Colonic mucosa (tissue), 4 donors: ENCODE measurements at regions not wholly inside any gene's neighbourhood (a gene's known extent, or its start where the extent isn't known, plus 50 kb on each side); places are given as distances from the start of the nearest gene placed in this dataset.

Experiments
- DNase-seq: peaks from one replicate; pipeline ENCODE4 v3.0.0-alpha.2; 2020
- H3K27ac ChIP-seq: fragments of 200-600 bp; one replicate; pipeline ENCODE4 v1.8.0; 2021
- H3K27me3 ChIP-seq: fragments of 200-600 bp; one replicate; pipeline ENCODE4 v1.8.0; 2021
- H3K36me3 ChIP-seq: fragments of 200-600 bp; one replicate; pipeline ENCODE4 v1.8.0; 2021
- H3K4me1 ChIP-seq: fragments of 200-600 bp; one replicate; pipeline ENCODE4 v1.8.0; 2021; ENCODE audit warnings: mild to moderate bottlenecking
- H3K4me3 ChIP-seq: fragments of 200-600 bp; one replicate; pipeline ENCODE4 v1.8.0; 2021
- H3K9ac ChIP-seq, 2 donors: one replicate each; pipeline ENCODE4 v1.7.0; 2013; ENCODE audit warnings: control low read depth in 2 of 2, low read depth in 2 of 2, low read length in 2 of 2
- H3K9me3 ChIP-seq: fragments of 200-600 bp; one replicate; pipeline ENCODE4 v1.8.0; 2021
- CTCF ChIP-seq: fragments of 200-600 bp; IDR thresholded peaks from one replicate; pipeline ENCODE4 v1.8.0; 2022; ENCODE audit warnings: antibody characterized with exemption, mild to moderate bottlenecking
- intact Hi-C: fragments of 100-400 bp; cut with DNase I; formaldehyde crosslinking; loops from one replicate; pipeline ENCODE4 v1.14.1; 2022
- donor health status: healthy.
- donor health status: DM: no; HTN: no; CAD: no.
- donor health status: DM: no; HTN: no; CAD: no.

- H3K27me3 ChIP-seq: no peaks in the 10 kb centered on the region
- no peak overlapping the region for H3K4me3 ChIP-seq
- H3K9ac ChIP-seq: no peak overlapping the region
- H3K27ac ChIP-seq: no peak overlapping the region
- H3K9me3 ChIP-seq: no peaks in the 10 kb centered on the region
- TF ChIP-seq CTCF: no peak
- H3K4me1 ChIP-seq: no peaks in the 10 kb centered on the region
- intact Hi-C loops: no loop called here
- no peak for DNase-seq
- H3K36me3 ChIP-seq: no peaks in the 10 kb centered on the region
These were observed 54.4 kb downstream of the MRPL36 start for GRCh38 chr5:1745123-1745795.

GRCh38 chr5:1744393-1745122, 55.1 kb downstream of the MRPL36 start:
- no peaks in the 10 kb centered on the region for H3K9me3 ChIP-seq
- no peak for TF ChIP-seq CTCF
- H3K9ac ChIP-seq: no peak overlapping the region
- no peak for DNase-seq
- no peak overlapping the region for H3K4me3 ChIP-seq
- H3K27me3 ChIP-seq: no peaks in the 10 kb centered on the region
- no peak overlapping the region for H3K27ac ChIP-seq
- intact Hi-C loops: no loop called here
- H3K36me3 ChIP-seq: no peaks in the 10 kb centered on the region
- H3K4me1 ChIP-seq: no peaks in the 10 kb centered on the region

- no peaks in the 10 kb centered on the region for H3K9me3 ChIP-seq
- no peak overlapping the region for H3K27ac ChIP-seq
- no peak overlapping the region for H3K9ac ChIP-seq
- intact Hi-C loops: no loop called here
- H3K4me1 ChIP-seq: no peaks in the 10 kb centered on the region
- H3K27me3 ChIP-seq: no peaks in the 10 kb centered on the region
- H3K4me3 ChIP-seq: no peak overlapping the region
- H3K36me3 ChIP-seq: no peaks in the 10 kb centered on the region
- TF ChIP-seq CTCF: no peak
- DNase-seq: no peak
These were observed 55.9 kb downstream of the MRPL36 start for GRCh38 chr5:1743769-1744085.

GRCh38 chr5:1743061-1743768, 56.4 kb downstream of the MRPL36 start:
- Histone ChIP-seq H3K36me3 (no peaks in the 10 kb centered on the region), H3K9ac (no peak overlapping the region), H3K4me3 (no peak overlapping the region), H3K27me3 (no peaks in the 10 kb centered on the region), H3K4me1 (no peaks in the 10 kb centered on the region), H3K27ac (no peak overlapping the region), H3K9me3 (no peaks in the 10 kb centered on the region)
- intact Hi-C loops: no loop called here
- DNase-seq: peak; percentile 6
- no peak for TF ChIP-seq CTCF

GRCh38 chr5:1737790-1738405, 61.7 kb downstream of the MRPL36 start:
- H3K4me1 ChIP-seq: no peaks in the 10 kb centered on the region
- H3K27me3 ChIP-seq: no peaks in the 10 kb centered on the region
- no peak overlapping the region for H3K9ac ChIP-seq
- no peak overlapping the region for H3K4me3 ChIP-seq
- intact Hi-C loops: loop anchor here (10.0 kb wide), 1 partner anchor 1867 kb away; no protein-coding TSS in a partner anchor
- no peak for DNase-seq
- no peaks in the 10 kb centered on the region for H3K36me3 ChIP-seq
- TF ChIP-seq CTCF: peak; percentile 68
- H3K27ac ChIP-seq: no peak overlapping the region
- H3K9me3 ChIP-seq: no peaks in the 10 kb centered on the region
